ENCODE measurements at regions not wholly inside any gene's neighbourhood (a gene's known extent, or its start where the extent isn't known, plus 50 kb on each side); places are given as distances from the start of the nearest gene placed in this dataset.

GRCh38 chr2:133970641-133971040 lies 283.2 kb upstream of the MGAT5 start:
- H3K9ac ChIP-seq (ENCODE audit: low read depth in 1 of 3, low read length in 3 of 3), result no peak overlapping the region
- H3K4me3 ChIP-seq (ENCODE audit: low read length in 3 of 3), result no peak overlapping the region
- no peaks in the 10 kb centered on the region for H3K9me3 ChIP-seq (ENCODE audit: control insufficient read depth in 3 of 3, low read length in 3 of 3)
- peaks cover 0 to 6% (median 0%) of the 10 kb centered on the region in 3 donors for H3K27me3 ChIP-seq (ENCODE audit: control insufficient read depth in 3 of 3, insufficient read depth in 3 of 3, low read length in 3 of 3)
- peaks cover 6 to 8% (median 7%) of the 10 kb centered on the region in 3 donors for H3K4me1 ChIP-seq (ENCODE audit: control insufficient read depth in 3 of 3, insufficient read depth in 3 of 3, low read length in 3 of 3)
- no peak overlapping the region for H3K27ac ChIP-seq (ENCODE audit: low read depth, low read length)
- no peaks in the 10 kb centered on the region for H3K36me3 ChIP-seq (ENCODE audit: control insufficient read depth in 3 of 3, insufficient read depth in 3 of 3, low read length in 3 of 3)

GRCh38 chr2:133972297-133972696 lies 281.6 kb upstream of the MGAT5 start:
- peaks cover 6 to 8% (median 7%) of the 10 kb centered on the region in 3 donors for H3K4me1 ChIP-seq (ENCODE audit: control insufficient read depth in 3 of 3, insufficient read depth in 3 of 3, low read length in 3 of 3)
- H3K36me3 ChIP-seq (ENCODE audit: control insufficient read depth in 3 of 3, insufficient read depth in 3 of 3, low read length in 3 of 3), result no peaks in the 10 kb centered on the region
- H3K4me3 ChIP-seq (ENCODE audit: low read length in 3 of 3), result no peak overlapping the region
- no peak overlapping the region for H3K9ac ChIP-seq (ENCODE audit: low read depth in 1 of 3, low read length in 3 of 3)
- no peaks in the 10 kb centered on the region for H3K9me3 ChIP-seq (ENCODE audit: control insufficient read depth in 3 of 3, low read length in 3 of 3)
- H3K27me3 ChIP-seq (ENCODE audit: control insufficient read depth in 3 of 3, insufficient read depth in 3 of 3, low read length in 3 of 3), result peaks cover 0 to 1% (median 0%) of the 10 kb centered on the region in 3 donors
- H3K27ac ChIP-seq (ENCODE audit: low read depth, low read length), result no peak overlapping the region

GRCh38 chr2:133972786-133973185 lies 281.1 kb upstream of the MGAT5 start:
- peaks cover 6 to 8% (median 7%) of the 10 kb centered on the region in 3 donors for H3K4me1 ChIP-seq (ENCODE audit: control insufficient read depth in 3 of 3, insufficient read depth in 3 of 3, low read length in 3 of 3)
- no peaks in the 10 kb centered on the region for H3K36me3 ChIP-seq (ENCODE audit: control insufficient read depth in 3 of 3, insufficient read depth in 3 of 3, low read length in 3 of 3)
- no peak overlapping the region for H3K27ac ChIP-seq (ENCODE audit: low read depth, low read length)
- no peak overlapping the region for H3K4me3 ChIP-seq (ENCODE audit: low read length in 3 of 3)
- no peak overlapping the region for H3K9ac ChIP-seq (ENCODE audit: low read depth in 1 of 3, low read length in 3 of 3)
- H3K27me3 ChIP-seq (ENCODE audit: control insufficient read depth in 3 of 3, insufficient read depth in 3 of 3, low read length in 3 of 3), result no peaks in the 10 kb centered on the region
- no peaks in the 10 kb centered on the region for H3K9me3 ChIP-seq (ENCODE audit: control insufficient read depth in 3 of 3, low read length in 3 of 3)

- no peak overlapping the region for H3K4me3 ChIP-seq (ENCODE audit: low read length in 3 of 3)
- no peaks in the 10 kb centered on the region for H3K27me3 ChIP-seq (ENCODE audit: control insufficient read depth in 3 of 3, insufficient read depth in 3 of 3, low read length in 3 of 3)
- no peaks in the 10 kb centered on the region for H3K9me3 ChIP-seq (ENCODE audit: control insufficient read depth in 3 of 3, low read length in 3 of 3)
- H3K27ac ChIP-seq (ENCODE audit: low read depth, low read length), result no peak overlapping the region
- peaks cover 6 to 8% (median 7%) of the 10 kb centered on the region in 3 donors for H3K4me1 ChIP-seq (ENCODE audit: control insufficient read depth in 3 of 3, insufficient read depth in 3 of 3, low read length in 3 of 3)
- no peak overlapping the region for H3K9ac ChIP-seq (ENCODE audit: low read depth in 1 of 3, low read length in 3 of 3)
- H3K36me3 ChIP-seq (ENCODE audit: control insufficient read depth in 3 of 3, insufficient read depth in 3 of 3, low read length in 3 of 3), result no peaks in the 10 kb centered on the region
These were observed 279.5 kb upstream of the MGAT5 start for GRCh38 chr2:133974353-133974752.

- Histone ChIP-seq H3K36me3 (ENCODE audit: control insufficient read depth in 3 of 3, insufficient read depth in 3 of 3, low read length in 3 of 3) (no peaks in the 10 kb centered on the region), H3K9ac (ENCODE audit: low read depth in 1 of 3, low read length in 3 of 3) (no peak overlapping the region), H3K4me3 (ENCODE audit: low read length in 3 of 3) (no peak overlapping the region), H3K9me3 (ENCODE audit: control insufficient read depth in 3 of 3, low read length in 3 of 3) (no peaks in the 10 kb centered on the region), H3K4me1 (ENCODE audit: control insufficient read depth in 3 of 3, insufficient read depth in 3 of 3, low read length in 3 of 3) (peaks cover 6 to 8% (median 7%) of the 10 kb centered on the region in 3 donors), H3K27ac (ENCODE audit: low read depth, low read length) (no peak overlapping the region), H3K27me3 (ENCODE audit: control insufficient read depth in 3 of 3, insufficient read depth in 3 of 3, low read length in 3 of 3) (no peaks in the 10 kb centered on the region)
These were observed 278.7 kb upstream of the MGAT5 start for GRCh38 chr2:133975135-133975534.

GRCh38 chr2:133975676-133976428 lies 278.0 kb upstream of the MGAT5 start:
- H3K9ac ChIP-seq (ENCODE audit: low read depth in 1 of 3, low read length in 3 of 3), result no peak overlapping the region
- H3K9me3 ChIP-seq (ENCODE audit: control insufficient read depth in 3 of 3, low read length in 3 of 3), result no peaks in the 10 kb centered on the region
- no peak overlapping the region for H3K27ac ChIP-seq (ENCODE audit: low read depth, low read length)
- no peaks in the 10 kb centered on the region for H3K27me3 ChIP-seq (ENCODE audit: control insufficient read depth in 3 of 3, insufficient read depth in 3 of 3, low read length in 3 of 3)
- no peaks in the 10 kb centered on the region for H3K36me3 ChIP-seq (ENCODE audit: control insufficient read depth in 3 of 3, insufficient read depth in 3 of 3, low read length in 3 of 3)
- H3K4me3 ChIP-seq (ENCODE audit: low read length in 3 of 3), result no peak overlapping the region
- H3K4me1 ChIP-seq (ENCODE audit: control insufficient read depth in 3 of 3, insufficient read depth in 3 of 3, low read length in 3 of 3), result peaks cover 6 to 8% (median 7%) of the 10 kb centered on the region in 3 donors

- no peaks in the 10 kb centered on the region for H3K9me3 ChIP-seq (ENCODE audit: control insufficient read depth in 3 of 3, low read length in 3 of 3)
- H3K9ac ChIP-seq (ENCODE audit: low read depth in 1 of 3, low read length in 3 of 3), result no peak overlapping the region
- H3K36me3 ChIP-seq (ENCODE audit: control insufficient read depth in 3 of 3, insufficient read depth in 3 of 3, low read length in 3 of 3), result no peaks in the 10 kb centered on the region
- H3K27me3 ChIP-seq (ENCODE audit: control insufficient read depth in 3 of 3, insufficient read depth in 3 of 3, low read length in 3 of 3), result no peaks in the 10 kb centered on the region
- no peak overlapping the region for H3K27ac ChIP-seq (ENCODE audit: low read depth, low read length)
- H3K4me3 ChIP-seq (ENCODE audit: low read length in 3 of 3), result no peak overlapping the region
- peaks cover 6 to 8% (median 7%) of the 10 kb centered on the region in 3 donors for H3K4me1 ChIP-seq (ENCODE audit: control insufficient read depth in 3 of 3, insufficient read depth in 3 of 3, low read length in 3 of 3)
These were observed 277.2 kb upstream of the MGAT5 start for GRCh38 chr2:133976659-133977058.

GRCh38 chr2:133977405-133977804 lies 276.5 kb upstream of the MGAT5 start:
- Histone ChIP-seq H3K27me3 (ENCODE audit: control insufficient read depth in 3 of 3, insufficient read depth in 3 of 3, low read length in 3 of 3) (no peaks in the 10 kb centered on the region), H3K36me3 (ENCODE audit: control insufficient read depth in 3 of 3, insufficient read depth in 3 of 3, low read length in 3 of 3) (no peaks in the 10 kb centered on the region), H3K9me3 (ENCODE audit: control insufficient read depth in 3 of 3, low read length in 3 of 3) (no peaks in the 10 kb centered on the region), H3K9ac (ENCODE audit: low read depth in 1 of 3, low read length in 3 of 3) (no peak overlapping the region), H3K4me1 (ENCODE audit: control insufficient read depth in 3 of 3, insufficient read depth in 3 of 3, low read length in 3 of 3) (peaks cover 6 to 8% (median 7%) of the 10 kb centered on the region in 3 donors), H3K27ac (ENCODE audit: low read depth, low read length) (no peak overlapping the region), H3K4me3 (ENCODE audit: low read length in 3 of 3) (no peak overlapping the region)

- no peak overlapping the region for H3K9ac ChIP-seq (ENCODE audit: low read depth in 1 of 3, low read length in 3 of 3)
- no peak overlapping the region for H3K27ac ChIP-seq (ENCODE audit: low read depth, low read length)
- no peaks in the 10 kb centered on the region for H3K27me3 ChIP-seq (ENCODE audit: control insufficient read depth in 3 of 3, insufficient read depth in 3 of 3, low read length in 3 of 3)
- H3K4me3 ChIP-seq (ENCODE audit: low read length in 3 of 3), result no peak overlapping the region
- H3K9me3 ChIP-seq (ENCODE audit: control insufficient read depth in 3 of 3, low read length in 3 of 3), result no peaks in the 10 kb centered on the region
- peaks cover 5 to 13% (median 8%) of the 10 kb centered on the region in 3 donors for H3K4me1 ChIP-seq (ENCODE audit: control insufficient read depth in 3 of 3, insufficient read depth in 3 of 3, low read length in 3 of 3)
- H3K36me3 ChIP-seq (ENCODE audit: control insufficient read depth in 3 of 3, insufficient read depth in 3 of 3, low read length in 3 of 3), result no peaks in the 10 kb centered on the region
These were observed 271.6 kb upstream of the MGAT5 start for GRCh38 chr2:133982256-133982655.

- Histone ChIP-seq H3K27me3 (ENCODE audit: control insufficient read depth in 3 of 3, insufficient read depth in 3 of 3, low read length in 3 of 3) (no peaks in the 10 kb centered on the region), H3K4me1 (ENCODE audit: control insufficient read depth in 3 of 3, insufficient read depth in 3 of 3, low read length in 3 of 3) (peaks cover 5 to 13% (median 8%) of the 10 kb centered on the region in 3 donors), H3K9me3 (ENCODE audit: control insufficient read depth in 3 of 3, low read length in 3 of 3) (no peaks in the 10 kb centered on the region), H3K27ac (ENCODE audit: low read depth, low read length) (no peak overlapping the region), H3K4me3 (ENCODE audit: low read length in 3 of 3) (no peak overlapping the region), H3K36me3 (ENCODE audit: control insufficient read depth in 3 of 3, insufficient read depth in 3 of 3, low read length in 3 of 3) (no peaks in the 10 kb centered on the region), H3K9ac (ENCODE audit: low read depth in 1 of 3, low read length in 3 of 3) (no peak overlapping the region)
These were observed 268.3 kb upstream of the MGAT5 start for GRCh38 chr2:133985563-133985962.
